Calu3 (cell line): ENCODE measurements at regions not wholly inside any gene's neighbourhood (a gene's known extent, or its start where the extent isn't known, plus 50 kb on each side); places are given as distances from the start of the nearest gene placed in this dataset.

Experiments used
- BruUV-seq: library from RNA; stranded (reverse); fragments of 400-500 nt; replicated peaks from 2 replicates; lab custom pipeline; 2021; lab: Mats Ljungman, UMichigan
- CTCF ChIA-PET: fragments of 300-600 bp; sonication (Branson Sonifier 250); formaldehyde crosslinking; loops from one replicate; lab custom pipeline; 2022; ENCODE audit warnings: antibody characterized with exemption; lab: Charles Lee
- DNase-seq: peaks from one replicate; pipeline ENCODE4 v3.0.0; 2022
- H3K27ac Mint-ChIP-seq: one replicate; pipeline ENCODE4 v1.8.0; 2022; ENCODE audit warnings: mixed read lengths; ENCODE audit not compliant: unreplicated experiment
- H3K27me3 Mint-ChIP-seq: one replicate; pipeline ENCODE4 v1.8.0; 2022; ENCODE audit warnings: mixed read lengths; ENCODE audit not compliant: unreplicated experiment
- H3K36me3 Mint-ChIP-seq: one replicate; pipeline ENCODE4 v1.8.0; 2022; ENCODE audit warnings: mild to moderate bottlenecking, moderate library complexity, mixed read lengths; ENCODE audit not compliant: insufficient read depth, unreplicated experiment
- H3K4me1 Mint-ChIP-seq: one replicate; pipeline ENCODE4 v1.8.0; 2022; ENCODE audit warnings: mild to moderate bottlenecking, low read depth, mixed read lengths; ENCODE audit not compliant: unreplicated experiment
- H3K4me3 Mint-ChIP-seq: one replicate; pipeline ENCODE4 v1.8.0; 2022; ENCODE audit warnings: mild to moderate bottlenecking, low read depth, moderate library complexity, mixed read lengths; ENCODE audit not compliant: unreplicated experiment
- H3K9me3 Mint-ChIP-seq: one replicate; pipeline ENCODE4 v1.8.0; 2022; ENCODE audit warnings: low read depth, mixed read lengths; ENCODE audit not compliant: unreplicated experiment
- intact Hi-C: fragments of 100-400 bp; cut with micrococcal nuclease; formaldehyde crosslinking; loops from one replicate; pipeline ENCODE4 v1.10.0; 2022; ENCODE audit not compliant: unreplicated experiment
- TF ChIP-seq, protein P1 (sequence below): fragments of 200-600 bp; IDR thresholded peaks from one replicate; pipeline ENCODE4 v1.8.0; 2022; ENCODE audit warnings: antibody characterized with exemption; ENCODE audit not compliant: unreplicated experiment

DNA sequence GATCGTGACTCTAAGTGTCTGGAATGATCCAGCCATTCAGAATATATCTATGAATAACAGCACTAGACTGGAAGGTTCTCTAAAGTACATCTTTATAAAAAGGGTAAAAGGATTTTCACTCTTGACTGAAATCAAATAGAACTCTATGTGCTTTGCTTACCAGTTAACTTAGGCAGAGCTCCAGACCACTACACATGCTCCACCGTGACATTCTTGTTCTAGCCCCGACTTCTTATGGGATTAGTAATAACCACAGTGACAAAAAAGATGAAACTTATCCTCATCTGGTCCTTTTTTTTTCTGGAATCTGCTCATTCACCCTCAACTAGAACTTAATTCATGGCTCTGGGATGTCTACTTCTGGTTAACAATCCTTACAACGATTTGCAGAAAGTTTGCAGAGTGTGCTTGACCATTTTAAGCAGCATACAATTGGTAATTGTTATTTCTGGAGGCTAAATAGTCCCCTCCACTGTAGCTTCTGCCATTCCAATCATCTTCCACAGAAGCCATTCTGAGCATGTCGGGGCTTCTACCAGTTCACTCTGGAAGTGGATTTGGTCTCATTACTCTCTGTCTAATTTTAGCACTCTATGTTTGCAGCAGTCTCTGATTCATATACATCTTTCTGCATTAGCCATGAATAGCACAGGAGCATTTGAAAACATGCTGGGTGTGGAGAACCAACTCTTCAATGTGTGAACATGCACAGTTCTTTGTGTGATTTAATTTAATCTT lies 163.7 kb upstream of the CDC14C start:
- intact Hi-C loops, result no loop called here
- no peak overlapping the region for H3K4me3 Mint-ChIP-seq
- H3K27me3 Mint-ChIP-seq, result no peaks in the 10 kb centered on the region
- BruUV-seq, result no TSS peak
- H3K27ac Mint-ChIP-seq, result no peak overlapping the region
- TF ChIP-seq, protein P1, sequence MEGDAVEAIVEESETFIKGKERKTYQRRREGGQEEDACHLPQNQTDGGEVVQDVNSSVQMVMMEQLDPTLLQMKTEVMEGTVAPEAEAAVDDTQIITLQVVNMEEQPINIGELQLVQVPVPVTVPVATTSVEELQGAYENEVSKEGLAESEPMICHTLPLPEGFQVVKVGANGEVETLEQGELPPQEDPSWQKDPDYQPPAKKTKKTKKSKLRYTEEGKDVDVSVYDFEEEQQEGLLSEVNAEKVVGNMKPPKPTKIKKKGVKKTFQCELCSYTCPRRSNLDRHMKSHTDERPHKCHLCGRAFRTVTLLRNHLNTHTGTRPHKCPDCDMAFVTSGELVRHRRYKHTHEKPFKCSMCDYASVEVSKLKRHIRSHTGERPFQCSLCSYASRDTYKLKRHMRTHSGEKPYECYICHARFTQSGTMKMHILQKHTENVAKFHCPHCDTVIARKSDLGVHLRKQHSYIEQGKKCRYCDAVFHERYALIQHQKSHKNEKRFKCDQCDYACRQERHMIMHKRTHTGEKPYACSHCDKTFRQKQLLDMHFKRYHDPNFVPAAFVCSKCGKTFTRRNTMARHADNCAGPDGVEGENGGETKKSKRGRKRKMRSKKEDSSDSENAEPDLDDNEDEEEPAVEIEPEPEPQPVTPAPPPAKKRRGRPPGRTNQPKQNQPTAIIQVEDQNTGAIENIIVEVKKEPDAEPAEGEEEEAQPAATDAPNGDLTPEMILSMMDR, result no peak
- peaks cover 4% of the 10 kb centered on the region for H3K9me3 Mint-ChIP-seq
- no peak for DNase-seq
- H3K36me3 Mint-ChIP-seq, result no peaks in the 10 kb centered on the region
- CTCF ChIA-PET, result no interaction called here
- H3K4me1 Mint-ChIP-seq, result no peaks in the 10 kb centered on the region

DNA sequence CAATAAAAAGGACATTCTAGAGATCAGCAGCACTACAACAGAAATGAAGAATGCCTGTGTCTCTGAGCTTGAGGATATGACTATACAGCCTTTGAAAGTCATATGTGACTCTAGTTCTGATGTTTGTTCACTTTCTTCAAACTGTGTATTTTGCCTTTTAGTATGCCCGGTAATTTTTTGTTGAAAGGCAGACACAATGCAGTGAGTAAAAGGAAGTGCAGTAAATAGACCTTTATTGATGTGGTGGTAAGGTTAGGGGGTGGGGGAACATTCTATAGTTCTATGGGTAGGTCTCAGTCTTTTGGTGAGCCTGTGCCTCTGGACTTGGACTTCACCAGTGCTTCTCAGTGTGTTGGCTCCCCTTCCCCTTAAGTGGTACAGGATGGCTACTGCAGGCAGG lies 143.5 kb upstream of the CDC14C start:
- intact Hi-C loops, result no loop called here
- Mint-ChIP-seq H3K9me3 (peaks cover 10% of the 10 kb centered on the region), H3K4me1 (no peaks in the 10 kb centered on the region), H3K4me3 (no peak overlapping the region), H3K27me3 (no peaks in the 10 kb centered on the region), H3K27ac (no peak overlapping the region), H3K36me3 (no peaks in the 10 kb centered on the region)
- BruUV-seq, result no TSS peak
- TF ChIP-seq, protein P1, result no peak
- no peak for DNase-seq
- CTCF ChIA-PET, result interaction anchor here (0.6 kb wide), 1 partner anchor 1676 kb away, joined by 3 read pairs; no protein-coding TSS in a partner anchor

GRCh38 chr7:48781752-48782151 lies 142.6 kb upstream of the CDC14C start:
- Mint-ChIP-seq H3K27me3 (no peaks in the 10 kb centered on the region), H3K4me3 (no peak overlapping the region), H3K4me1 (no peaks in the 10 kb centered on the region), H3K27ac (no peak overlapping the region), H3K9me3 (peaks cover 14% of the 10 kb centered on the region), H3K36me3 (no peaks in the 10 kb centered on the region)
- TF ChIP-seq, protein P1, result no peak
- DNase-seq, result no peak
- CTCF ChIA-PET, result no interaction called here
- intact Hi-C loops, result no loop called here
- BruUV-seq, result no TSS peak

GRCh38 chr7:48782511-48782910 lies 141.8 kb upstream of the CDC14C start:
- TF ChIP-seq, protein P1, result no peak
- DNase-seq, result no peak
- Mint-ChIP-seq H3K9me3 (peaks cover 11% of the 10 kb centered on the region), H3K27me3 (no peaks in the 10 kb centered on the region), H3K27ac (no peak overlapping the region), H3K4me3 (no peak overlapping the region), H3K36me3 (no peaks in the 10 kb centered on the region), H3K4me1 (no peaks in the 10 kb centered on the region)
- CTCF ChIA-PET, result no interaction called here
- BruUV-seq, result no TSS peak
- intact Hi-C loops, result no loop called here
